Stomach (tissue), 8 donors: ENCODE measurements at regions not wholly inside any gene's neighbourhood (a gene's known extent, or its start where the extent isn't known, plus 50 kb on each side); places are given as distances from the start of the nearest gene placed in this dataset.
"Not testable (repeated sequence)": the region's sequence is repeated elsewhere in the genome, so short reads cannot be mapped to it uniquely, and the experiment has no call there.

Source experiments
- DNase-seq, 2 donors: peaks; one replicate each; pipeline versions ENCODE4 v3.0.0 to v3.0.0-alpha.2; 2013 to 2019
- H3K27ac ChIP-seq, 5 donors: fragments of 200-600 bp in 4 of 5; sonication (generic) in 4 of 5; one replicate each; pipeline ENCODE4 v1.5.1; 2013 to 2019; ENCODE audit warnings: mild to moderate bottlenecking in 1 of 5, moderate library complexity in 1 of 5
- H3K27me3 ChIP-seq, 3 donors: fragments of 200-600 bp; sonication (generic); one replicate each; pipeline ENCODE4 v1.5.1; 2017 to 2019; ENCODE audit warnings: mixed run types in 1 of 3
- H3K36me3 ChIP-seq, 4 donors: fragments of 200-600 bp; sonication (generic); 1 replicate in 3 of 4; 2 replicates in 1 of 4; pipeline ENCODE4 v1.5.1; 2016 to 2019
- H3K4me1 ChIP-seq, 4 donors: fragments of 200-600 bp; sonication (generic); one replicate each; pipeline ENCODE4 v1.5.1; 2016 to 2019
- H3K4me3 ChIP-seq, 4 donors: fragments of 200-600 bp; sonication (generic) in 3 of 4; one replicate each; pipeline ENCODE4 v1.5.1; 2016 to 2019; ENCODE audit warnings: mild to moderate bottlenecking in 1 of 4
- H3K9me3 ChIP-seq, 4 donors: fragments of 200-600 bp; sonication (generic); one replicate each; pipeline ENCODE4 v1.5.1; 2016 to 2019
- EP300 ChIP-seq: sonication (generic); formaldehyde crosslinking; IDR thresholded peaks from one replicate; pipeline ENCODE4 v1.6.1; 2017; ENCODE audit warnings: antibody characterized with exemption
- POLR2A ChIP-seq, 4 donors: fragments of 450-650 bp; IDR thresholded peaks; one replicate each; pipeline ENCODE4 v1.6.1; 2016; ENCODE audit warnings: antibody characterized with exemption in 4 of 4, control low read depth in 2 of 4, mild to moderate bottlenecking in 1 of 4, moderate library complexity in 1 of 4
- POLR2AphosphoS5 ChIP-seq, 3 donors: sonication (generic); formaldehyde crosslinking; IDR thresholded peaks; one replicate each; pipeline ENCODE4 v1.6.1; 2016; ENCODE audit warnings: antibody characterized with exemption in 3 of 3
- WGBS, 5 donors: extraction: QIAGEN DNeasy Blood & Tissue Kit in 3 of 5; methylation state at CpG; one replicate each; pipeline versions ENCODE4 v1.1.5 to v1.1.7; 2013 to 2018; 5-methylcytosine and 5-hydroxymethylcytosine counted together
- intact Hi-C: fragments of 100-400 bp; cut with DNase I; formaldehyde crosslinking; loops from one replicate; pipeline ENCODE4 v1.15.1; 2023; ENCODE audit warnings: low total_unique reads
- TF ChIP-seq, protein P1 (sequence below), 7 experiments: fragments of 450-650 bp in 4 of 7; fragments of 200-600 bp in 3 of 7; sonication (generic) in 3 of 7; IDR thresholded peaks; one replicate each; pipeline ENCODE4 v1.5.1; 2016 to 2019; ENCODE audit warnings: antibody characterized with exemption in 7 of 7, control low read depth in 2 of 7, mild to moderate bottlenecking in 1 of 7
- donor health status: healthy with polysubstance abuse.
- donor health status: Bipolar disorder and iron deficiency.
- donor health status: healthy.

DNA sequence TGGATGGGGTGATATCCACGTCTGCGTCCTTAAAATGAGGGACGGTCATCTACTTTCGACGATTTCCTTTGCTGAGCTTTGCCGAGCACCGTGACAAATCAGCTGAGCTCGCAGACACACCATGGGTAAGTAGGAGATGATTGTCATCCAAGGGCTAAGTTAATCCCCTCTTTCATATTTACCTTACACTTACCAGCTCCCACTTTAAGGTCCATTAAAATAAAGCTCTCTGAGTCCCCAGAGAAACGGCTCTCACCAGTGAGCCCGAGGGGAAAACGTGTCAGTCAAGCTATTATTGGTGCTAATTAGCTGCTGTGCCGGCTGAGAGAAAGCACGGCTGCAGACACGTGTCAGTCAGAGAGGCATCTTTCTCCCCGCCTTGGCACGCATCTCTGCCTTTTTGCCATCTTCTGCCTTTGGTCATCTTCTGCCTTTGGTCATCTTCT, 72.2 kb downstream of the CRLF2 start:
- no peaks in the 10 kb centered on the region for H3K4me1 ChIP-seq
- WGBS, 5 donors = 41 to 46% (median 43%) methylated on average over 16 of the region's 16 CpGs
- H3K9me3 ChIP-seq = peaks cover 0 to 10% (median 4%) of the 10 kb centered on the region in 4 donors
- H3K27ac ChIP-seq = no peak overlapping the region
- no peaks in the 10 kb centered on the region for H3K36me3 ChIP-seq
- H3K4me3 ChIP-seq = no peak overlapping the region
- TF ChIP-seq EP300 (no peak), POLR2A (IDR thresholded peaks at IDR 0.05) (no peak), POLR2AphosphoS5 (IDR thresholded peaks at IDR 0.05) (no peak)
- TF ChIP-seq, protein P1, sequence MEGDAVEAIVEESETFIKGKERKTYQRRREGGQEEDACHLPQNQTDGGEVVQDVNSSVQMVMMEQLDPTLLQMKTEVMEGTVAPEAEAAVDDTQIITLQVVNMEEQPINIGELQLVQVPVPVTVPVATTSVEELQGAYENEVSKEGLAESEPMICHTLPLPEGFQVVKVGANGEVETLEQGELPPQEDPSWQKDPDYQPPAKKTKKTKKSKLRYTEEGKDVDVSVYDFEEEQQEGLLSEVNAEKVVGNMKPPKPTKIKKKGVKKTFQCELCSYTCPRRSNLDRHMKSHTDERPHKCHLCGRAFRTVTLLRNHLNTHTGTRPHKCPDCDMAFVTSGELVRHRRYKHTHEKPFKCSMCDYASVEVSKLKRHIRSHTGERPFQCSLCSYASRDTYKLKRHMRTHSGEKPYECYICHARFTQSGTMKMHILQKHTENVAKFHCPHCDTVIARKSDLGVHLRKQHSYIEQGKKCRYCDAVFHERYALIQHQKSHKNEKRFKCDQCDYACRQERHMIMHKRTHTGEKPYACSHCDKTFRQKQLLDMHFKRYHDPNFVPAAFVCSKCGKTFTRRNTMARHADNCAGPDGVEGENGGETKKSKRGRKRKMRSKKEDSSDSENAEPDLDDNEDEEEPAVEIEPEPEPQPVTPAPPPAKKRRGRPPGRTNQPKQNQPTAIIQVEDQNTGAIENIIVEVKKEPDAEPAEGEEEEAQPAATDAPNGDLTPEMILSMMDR (IDR thresholded peaks at IDR 0.05) = no peak
- peaks cover 0 to 13% (median 0%) of the 10 kb centered on the region in 3 donors for H3K27me3 ChIP-seq
- intact Hi-C loops = no loop called here
- no peak for DNase-seq

DNA sequence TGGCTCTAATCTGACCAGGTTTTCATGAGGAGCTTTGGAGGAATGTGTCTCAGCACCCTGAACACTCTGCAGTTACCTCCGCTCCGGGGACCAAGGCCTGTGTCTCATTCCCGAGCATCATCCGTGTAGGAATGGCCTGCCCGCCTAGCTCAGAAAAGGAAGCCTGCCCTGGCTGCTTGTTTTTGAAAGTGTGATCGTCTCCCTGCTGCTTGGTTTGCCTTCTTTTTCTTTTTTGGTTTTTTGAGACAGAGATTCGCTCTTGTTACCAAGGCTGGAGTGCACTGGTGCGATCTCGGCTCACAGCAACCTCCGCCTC, 73.3 kb downstream of the CRLF2 start:
- TF ChIP-seq, protein P1 (IDR thresholded peaks at IDR 0.05) = no peak
- TF ChIP-seq POLR2A (IDR thresholded peaks at IDR 0.05) (no peak), EP300 (no peak), POLR2AphosphoS5 (IDR thresholded peaks at IDR 0.05) (no peak)
- peaks cover 0 to 20% (median 7%) of the 10 kb centered on the region in 4 donors for H3K9me3 ChIP-seq
- no peak overlapping the region for H3K27ac ChIP-seq
- intact Hi-C loops = no loop called here
- H3K36me3 ChIP-seq = no peaks in the 10 kb centered on the region
- WGBS, 5 donors = 81 to 90% (median 84%) methylated on average over 10 of the region's 10 CpGs
- H3K27me3 ChIP-seq = peaks cover 0 to 13% (median 0%) of the 10 kb centered on the region in 3 donors
- H3K4me1 ChIP-seq = no peaks in the 10 kb centered on the region
- no peak for DNase-seq
- H3K4me3 ChIP-seq = no peak overlapping the region

DNA sequence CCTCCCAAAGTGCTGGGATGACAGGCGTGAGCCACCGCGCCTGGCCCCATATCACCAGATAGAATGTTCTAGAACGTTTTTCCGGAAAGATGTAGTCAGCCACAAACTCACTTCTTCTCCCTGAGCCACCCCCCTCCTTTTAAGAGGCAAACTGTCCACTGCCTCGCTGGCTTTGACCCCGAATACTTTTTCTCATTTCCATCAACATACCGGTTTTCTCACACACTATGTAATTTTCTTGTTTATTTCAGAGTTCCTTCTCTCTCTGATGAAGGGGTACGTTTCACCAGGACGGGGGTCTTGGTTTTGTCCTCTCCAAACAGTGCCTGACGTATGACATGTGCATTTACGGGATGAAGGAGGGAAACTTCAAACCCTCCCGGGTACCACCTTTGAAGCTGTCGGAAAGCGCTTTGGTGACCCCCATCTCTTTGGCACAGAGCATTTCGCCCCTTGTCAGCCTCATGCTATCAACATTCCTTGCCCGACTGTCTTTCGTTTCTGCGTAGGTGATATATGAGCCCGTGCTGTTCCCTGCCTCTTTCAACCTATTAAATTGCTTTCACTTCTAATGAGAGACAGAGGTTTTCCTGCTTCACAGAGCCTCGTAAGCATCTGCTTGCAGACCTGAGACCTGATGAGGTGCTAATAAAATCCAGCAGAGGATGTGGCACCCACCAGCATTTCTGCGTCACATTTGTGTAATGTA, 73.8 kb downstream of the CRLF2 start:
- Histone ChIP-seq H3K27ac (no peak overlapping the region), H3K27me3 (peaks cover 0 to 13% (median 0%) of the 10 kb centered on the region in 3 donors), H3K36me3 (no peaks in the 10 kb centered on the region), H3K4me1 (no peaks in the 10 kb centered on the region), H3K9me3 (peaks cover 0 to 24% (median 7%) of the 10 kb centered on the region in 4 donors), H3K4me3 (no peak overlapping the region)
- WGBS, 5 donors = 59 to 70% (median 65%) methylated on average over 22 of the region's 22 CpGs
- intact Hi-C loops = no loop called here
- TF ChIP-seq, protein P1 (IDR thresholded peaks at IDR 0.05) = no peak
- no peak for TF ChIP-seq POLR2A (IDR thresholded peaks at IDR 0.05)
- no peak for TF ChIP-seq POLR2AphosphoS5 (IDR thresholded peaks at IDR 0.05)
- TF ChIP-seq EP300 = no peak
- no peak for DNase-seq

DNA sequence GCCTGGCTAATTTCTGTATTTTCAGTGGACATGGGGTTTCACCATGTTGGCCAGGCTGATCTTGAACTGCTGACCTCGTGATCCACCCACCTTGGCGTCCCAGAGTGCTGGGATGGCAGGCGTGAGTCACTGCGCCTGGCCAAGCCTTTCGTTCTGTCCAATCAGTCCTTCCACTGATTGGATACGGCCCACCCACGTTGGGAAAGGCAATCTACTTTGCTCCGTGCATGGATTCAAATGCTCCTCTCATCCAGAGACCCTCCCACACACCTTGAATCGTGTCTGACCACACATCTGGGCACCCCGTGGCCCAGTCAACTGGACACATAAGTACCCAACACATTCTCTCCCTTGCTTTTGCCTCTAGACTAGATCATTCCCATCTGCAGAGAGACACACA, 74.9 kb downstream of the CRLF2 start:
- H3K4me3 ChIP-seq = no peak overlapping the region
- intact Hi-C loops = no loop called here
- H3K36me3 ChIP-seq = no peaks in the 10 kb centered on the region
- WGBS, 5 donors = 76 to 93% (median 79%) methylated on average over 9 to 10 of the region's 10 CpGs
- H3K27me3 ChIP-seq = peaks cover 0 to 13% (median 0%) of the 10 kb centered on the region in 3 donors
- no peak for DNase-seq
- TF ChIP-seq POLR2A (IDR thresholded peaks at IDR 0.05) (no peak), POLR2AphosphoS5 (IDR thresholded peaks at IDR 0.05) (no peak), EP300 (no peak)
- TF ChIP-seq, protein P1 (IDR thresholded peaks at IDR 0.05) = no peak
- peaks cover 0 to 30% (median 7%) of the 10 kb centered on the region in 4 donors for H3K9me3 ChIP-seq
- no peak overlapping the region for H3K27ac ChIP-seq
- no peaks in the 10 kb centered on the region for H3K4me1 ChIP-seq

DNA sequence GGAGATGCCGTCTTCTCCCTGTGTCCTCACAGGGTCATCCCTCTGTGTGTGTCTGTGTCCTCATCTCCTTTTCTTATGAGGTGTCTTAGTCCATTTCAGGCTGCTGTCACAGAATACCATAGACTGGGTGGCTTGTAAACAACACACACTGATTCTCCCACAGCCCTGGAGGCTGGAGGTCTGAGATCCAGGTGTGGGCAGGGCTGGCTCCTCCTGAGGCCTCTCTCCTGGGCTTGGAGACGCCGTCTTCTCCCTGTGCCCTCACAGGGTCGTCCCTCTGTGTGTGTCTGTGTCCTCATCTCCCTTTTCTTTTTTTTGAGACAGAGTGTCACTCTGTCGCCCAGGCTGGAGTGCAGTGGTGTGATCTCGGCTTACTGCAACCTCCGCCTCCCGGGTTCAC, 75.9 kb downstream of the CRLF2 start:
- DNase-seq, H3K4me1 ChIP-seq, H3K36me3 ChIP-seq, H3K27ac ChIP-seq, intact Hi-C loops, H3K4me3 ChIP-seq: not testable (repeated sequence)
- Histone ChIP-seq H3K27me3 (peaks cover 0 to 13% (median 0%) of the 10 kb centered on the region in 3 donors), H3K9me3 (peaks cover 0 to 33% (median 7%) of the 10 kb centered on the region in 4 donors)
- WGBS, 5 donors = 74 to 85% (median 78%) methylated on average over 7 to 8 of the region's 8 CpGs
